Stimulated activated CD4-positive, alpha-beta T cell treated with anti-CD3 and anti-CD28 coated beads, Interleukin-12 subunit alpha, Interleukin-12 subunit beta, amount 100 ng/mL, for 48 hours (primary cell): ENCODE measurements at regions not wholly inside any gene's neighbourhood (a gene's known extent, or its start where the extent isn't known, plus 50 kb on each side); places are given as distances from the start of the nearest gene placed in this dataset.
"Not testable (repeated sequence)": the region's sequence is repeated elsewhere in the genome, so short reads cannot be mapped to it uniquely, and the experiment has no call there.

Experiments
- DNase-seq, 3 donors: peaks; one replicate each; pipeline ENCODE4 v3.0.0-alpha.2; 2020; ENCODE audit warnings: low read depth in 2 of 3, low spot score in 1 of 3

- DNase-seq = no peak
Observed at GRCh38 chr3:146780251-146780650, 175.1 kb upstream of the PLSCR5 start.

GRCh38 chr3:146777941-146778340 is 172.8 kb upstream of the PLSCR5 start:
- no peak for DNase-seq

- DNase-seq = no peak
Observed at GRCh38 chr3:146772211-146772743, 167.1 kb upstream of the PLSCR5 start.

GRCh38 chr3:146770881-146771280 is 165.7 kb upstream of the PLSCR5 start:
- DNase-seq = no peak

GRCh38 chr3:146770301-146770700 is 165.2 kb upstream of the PLSCR5 start:
- no peak for DNase-seq

GRCh38 chr3:146757759-146758158 is 152.6 kb upstream of the PLSCR5 start:
- DNase-seq = no peak

GRCh38 chr3:146750196-146750595 is 145.1 kb upstream of the PLSCR5 start:
- DNase-seq = no peak

GRCh38 chr3:146747928-146748327 is 142.8 kb upstream of the PLSCR5 start:
- DNase-seq = no peak

GRCh38 chr3:146747051-146747450 is 141.9 kb upstream of the PLSCR5 start:
- DNase-seq = no peak

GRCh38 chr3:146746190-146746589 is 141.0 kb upstream of the PLSCR5 start:
- no peak for DNase-seq

- no peak for DNase-seq
Observed at GRCh38 chr3:146739203-146739671, 134.1 kb upstream of the PLSCR5 start.

GRCh38 chr3:146732325-146732724 is 127.2 kb upstream of the PLSCR5 start:
- no peak for DNase-seq

GRCh38 chr3:146715170-146715569 is 110.0 kb upstream of the PLSCR5 start:
- no peak for DNase-seq

GRCh38 chr3:146712806-146713205 is 107.7 kb upstream of the PLSCR5 start:
- DNase-seq = no peak

GRCh38 chr3:146709969-146710368 is 104.8 kb upstream of the PLSCR5 start:
- DNase-seq = no peak

- DNase-seq = no peak
Observed at GRCh38 chr3:146705225-146705624, 100.1 kb upstream of the PLSCR5 start.

GRCh38 chr3:146702237-146702636 is 97.1 kb upstream of the PLSCR5 start:
- DNase-seq = no peak

GRCh38 chr3:146701246-146701645 is 96.1 kb upstream of the PLSCR5 start:
- no peak for DNase-seq

- DNase-seq = not testable (repeated sequence)
Observed at GRCh38 chr3:146700025-146700424, 94.9 kb upstream of the PLSCR5 start.

GRCh38 chr3:146692254-146692653 is 87.1 kb upstream of the PLSCR5 start:
- no peak for DNase-seq

- no peak for DNase-seq
Observed at GRCh38 chr3:146685050-146685814, 80.1 kb upstream of the PLSCR5 start.

- DNase-seq = no peak
Observed at GRCh38 chr3:146682171-146682570, 77.0 kb upstream of the PLSCR5 start.

- DNase-seq = no peak
Observed at GRCh38 chr3:146680617-146681016, 75.5 kb upstream of the PLSCR5 start.
